WTC11 (cell line): ENCODE measurements at regions not wholly inside any gene's neighbourhood (a gene's known extent, or its start where the extent isn't known, plus 50 kb on each side); places are given as distances from the start of the nearest gene placed in this dataset.

Source experiments
- ATAC-seq: fragments of 200-7000 bp; cut with Tn5 transposase; 2 replicates; pipeline ENCODE4 v1.10.0; 2021; ENCODE audit warnings: mild to moderate bottlenecking, moderate library complexity
- CTCF ChIA-PET: fragments of 300-600 bp; sonication (Branson Sonifier 250); formaldehyde crosslinking; loops from one replicate; lab custom pipeline; 2021; ENCODE audit warnings: antibody characterized with exemption; lab: Charles Lee
- POLR2A ChIA-PET: fragments of 350-600 bp; sonication (Branson Sonifier 250); formaldehyde crosslinking; loops from one replicate; lab custom pipeline; 2021; ENCODE audit warnings: antibody characterized with exemption; lab: Charles Lee
- DNase-seq: peaks from one replicate; pipeline ENCODE4 v3.0.0; 2021; ENCODE audit warnings: low spot score
- H3K27ac Mint-ChIP-seq: 2 replicates; pipeline ENCODE4 v1.8.0; 2021; ENCODE audit warnings: mixed read lengths
- H3K27me3 Mint-ChIP-seq: 2 replicates; pipeline ENCODE4 v1.8.0; 2021; ENCODE audit warnings: low read depth, mild to moderate bottlenecking, moderate library complexity, mixed read lengths
- H3K36me3 Mint-ChIP-seq: 2 replicates; pipeline ENCODE4 v1.8.0; 2021; ENCODE audit warnings: mixed read lengths
- H3K4me1 Mint-ChIP-seq: 2 replicates; pipeline ENCODE4 v1.8.0; 2022; ENCODE audit warnings: mixed read lengths
- H3K4me3 Mint-ChIP-seq: 2 replicates; pipeline ENCODE4 v1.8.0; 2021; ENCODE audit warnings: mild to moderate bottlenecking, moderate library complexity, mixed read lengths
- H3K9me3 Mint-ChIP-seq: 2 replicates; pipeline ENCODE4 v1.8.0; 2021; ENCODE audit warnings: mixed read lengths
- AFF4 ChIP-seq: sonication (generic); formaldehyde crosslinking; IDR thresholded peaks from 2 replicates; pipeline ENCODE4 v1.8.1; 2023; ENCODE audit warnings: mild to moderate bottlenecking, missing genetic modification reagents, borderline replicate concordance
- CBFB ChIP-seq: sonication (generic); formaldehyde crosslinking; IDR thresholded peaks from 2 replicates; pipeline ENCODE4 v1.8.1; 2022; ENCODE audit warnings: mild to moderate bottlenecking, low read depth, missing genetic modification reagents
- ELF4 ChIP-seq: sonication (generic); formaldehyde crosslinking; IDR thresholded peaks from 2 replicates; pipeline ENCODE4 v1.8.1; 2022; ENCODE audit warnings: low read depth, mild to moderate bottlenecking, moderate library complexity, missing genetic modification reagents
- HMGA2 ChIP-seq: fragments of 250-450 bp; sonication (Bioruptor Pico); IDR thresholded peaks from 2 replicates; pipeline ENCODE4 v1.4.0; 2021; ENCODE audit warnings: mild to moderate bottlenecking, moderate library complexity
- IRF2 ChIP-seq: sonication (generic); formaldehyde crosslinking; IDR thresholded peaks from 2 replicates; pipeline ENCODE4 v1.8.0; 2022; ENCODE audit warnings: low read depth, missing genetic modification reagents, borderline replicate concordance
- KAT7 ChIP-seq: sonication (generic); formaldehyde crosslinking; IDR thresholded peaks from 2 replicates; pipeline ENCODE4 v1.8.1; 2023; ENCODE audit warnings: missing genetic modification reagents, mild to moderate bottlenecking, borderline replicate concordance
- MLX ChIP-seq: sonication (generic); formaldehyde crosslinking; IDR thresholded peaks from 2 replicates; pipeline ENCODE4 v1.8.1; 2023; ENCODE audit warnings: mild to moderate bottlenecking, missing genetic modification reagents, moderate library complexity
- MXD4 ChIP-seq: fragments of 250-450 bp; sonication (Bioruptor Pico); IDR thresholded peaks from 2 replicates; pipeline ENCODE4 v1.8.0; 2021; ENCODE audit warnings: mild to moderate bottlenecking, moderate library complexity, borderline replicate concordance
- PRRX2 ChIP-seq: fragments of 250-450 bp; sonication (Bioruptor Pico); IDR thresholded peaks from 2 replicates; pipeline ENCODE4 v1.8.0; 2021; ENCODE audit warnings: mild to moderate bottlenecking
- RELA ChIP-seq: sonication (generic); formaldehyde crosslinking; IDR thresholded peaks from 2 replicates; pipeline ENCODE4 v1.8.1; 2022; ENCODE audit warnings: missing genetic modification reagents, mild to moderate bottlenecking, borderline replicate concordance
- RORB ChIP-seq: fragments of 250-450 bp; sonication (Bioruptor Pico); IDR thresholded peaks from 2 replicates; pipeline ENCODE4 v1.9.0; 2021; ENCODE audit warnings: mild to moderate bottlenecking
- SMAD3 ChIP-seq: sonication (generic); formaldehyde crosslinking; IDR thresholded peaks from 2 replicates; pipeline ENCODE4 v1.8.0; 2022; ENCODE audit warnings: missing genetic modification reagents, mild to moderate bottlenecking, borderline replicate concordance
- SP1 ChIP-seq: sonication (generic); formaldehyde crosslinking; conservative IDR thresholded peaks from 2 replicates; pipeline ENCODE4 v1.8.1; 2022; ENCODE audit warnings: missing genetic modification reagents
- TEAD1 ChIP-seq: sonication (generic); formaldehyde crosslinking; IDR thresholded peaks from 2 replicates; pipeline ENCODE4 v1.8.0; 2022; ENCODE audit warnings: mild to moderate bottlenecking, missing genetic modification reagents
- TEAD4 ChIP-seq: sonication (generic); formaldehyde crosslinking; IDR thresholded peaks from 2 replicates; pipeline ENCODE4 v1.8.0; 2022; ENCODE audit warnings: mild to moderate bottlenecking, missing genetic modification reagents
- TP53 ChIP-seq: sonication (generic); formaldehyde crosslinking; IDR thresholded peaks from 2 replicates; pipeline ENCODE4 v1.8.1; 2023; ENCODE audit warnings: mild to moderate bottlenecking, missing genetic modification reagents
- ZNF317 ChIP-seq: sonication (generic); formaldehyde crosslinking; IDR thresholded peaks from 2 replicates; pipeline ENCODE4 v1.8.1; 2023; ENCODE audit warnings: low read depth, mild to moderate bottlenecking, moderate library complexity, missing genetic modification reagents, borderline replicate concordance
- TF ChIP-seq, protein P1 (sequence below): fragments of 250-450 bp; sonication (Bioruptor Pico); IDR thresholded peaks from 2 replicates; pipeline ENCODE4 v2.1.2; 2022; ENCODE audit warnings: mild to moderate bottlenecking, moderate library complexity
- TF ChIP-seq, protein P2 (sequence below): sonication (generic); formaldehyde crosslinking; IDR thresholded peaks from 2 replicates; pipeline ENCODE4 v1.8.1; 2023; ENCODE audit warnings: mild to moderate bottlenecking, moderate library complexity, missing genetic modification reagents

- H3K4me1 Mint-ChIP-seq, result no peaks in the 10 kb centered on the region
- POLR2A ChIA-PET, result no interaction called here
- H3K27me3 Mint-ChIP-seq, result no peaks in the 10 kb centered on the region
- no peak overlapping the region for H3K4me3 Mint-ChIP-seq
- TF ChIP-seq ZNF317 (CRISPR knock-in tag) (no peak), KAT7 (no peak), RORB (CRISPR knock-in tag) (no peak), HMGA2 (CRISPR knock-in tag) (no peak), AFF4 (CRISPR knock-in tag) (no peak), SMAD3 (CRISPR knock-in tag) (no peak), TEAD1 (no peak), TEAD4 (CRISPR knock-in tag) (no peak)
- TF ChIP-seq, protein P1, sequence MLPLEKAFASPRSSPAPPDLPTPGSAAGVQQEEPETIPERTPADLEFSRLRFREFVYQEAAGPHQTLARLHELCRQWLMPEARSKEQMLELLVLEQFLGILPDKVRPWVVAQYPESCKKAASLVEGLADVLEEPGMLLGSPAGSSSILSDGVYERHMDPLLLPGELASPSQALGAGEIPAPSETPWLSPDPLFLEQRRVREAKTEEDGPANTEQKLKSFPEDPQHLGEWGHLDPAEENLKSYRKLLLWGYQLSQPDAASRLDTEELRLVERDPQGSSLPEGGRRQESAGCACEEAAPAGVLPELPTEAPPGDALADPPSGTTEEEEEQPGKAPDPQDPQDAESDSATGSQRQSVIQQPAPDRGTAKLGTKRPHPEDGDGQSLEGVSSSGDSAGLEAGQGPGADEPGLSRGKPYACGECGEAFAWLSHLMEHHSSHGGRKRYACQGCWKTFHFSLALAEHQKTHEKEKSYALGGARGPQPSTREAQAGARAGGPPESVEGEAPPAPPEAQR (CRISPR knock-in tag), result no peak
- TF ChIP-seq, all 79 proteins: peak for 0
- Mint-ChIP-seq H3K9me3 (peaks cover 50% of the 10 kb centered on the region), H3K36me3 (peaks cover 4% of the 10 kb centered on the region), H3K27ac (no peak overlapping the region)
- CTCF ChIA-PET, result interaction anchor here (1.3 to 2.0 kb wide), 2 partner anchors 18 to 38 kb away, joined by 3 to 8 read pairs; no protein-coding TSS in a partner anchor
- ATAC-seq, result no peak
- no peak for DNase-seq
Observed at GRCh38 chr14:22218728-22219127, 370.3 kb downstream of the DAD1 start.

DNA sequence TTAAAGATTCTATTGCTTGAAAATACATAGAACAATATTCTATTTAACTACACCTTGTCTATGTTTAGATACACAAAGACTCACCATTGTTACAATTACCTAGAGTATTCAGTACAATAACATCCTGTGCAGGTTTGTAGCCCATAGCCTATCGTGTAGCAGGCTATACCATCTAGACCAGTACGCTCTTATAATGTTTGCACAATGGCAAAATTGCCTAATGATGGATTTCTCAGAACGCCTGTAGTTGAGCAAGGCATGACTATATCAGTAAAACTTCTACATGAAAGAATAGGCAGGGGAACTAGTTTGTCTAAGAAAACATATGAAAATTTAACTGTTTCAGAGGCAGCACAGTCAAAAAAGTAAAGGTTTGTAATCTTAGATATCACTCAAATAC, 375.9 kb downstream of the DAD1 start:
- ATAC-seq (no peak), DNase-seq (no peak)
- Mint-ChIP-seq H3K4me3 (no peak overlapping the region), H3K9me3 (peaks cover 20% of the 10 kb centered on the region), H3K27ac (no peak overlapping the region), H3K4me1 (no peaks in the 10 kb centered on the region), H3K36me3 (no peaks in the 10 kb centered on the region), H3K27me3 (no peaks in the 10 kb centered on the region)
- POLR2A ChIA-PET, result interaction anchor here (0.7 kb wide), 1 partner anchor 284 kb away, joined by 3 read pairs; no protein-coding TSS in a partner anchor
- CTCF ChIA-PET, result no interaction called here
- no peak for TF ChIP-seq ELF4 (CRISPR knock-in tag)
- TF ChIP-seq RELA (CRISPR knock-in tag), result no peak
- TF ChIP-seq CBFB (CRISPR knock-in tag), result no peak
- TF ChIP-seq SP1, result no peak
- TF ChIP-seq MXD4 (CRISPR knock-in tag), result no peak
- no peak for TF ChIP-seq MLX (CRISPR knock-in tag)
- TF ChIP-seq PRRX2 (CRISPR knock-in tag), result no peak
- no peak for TF ChIP-seq TEAD4 (CRISPR knock-in tag)
- TF ChIP-seq TP53 (CRISPR knock-in tag), result no peak
- no peak for TF ChIP-seq AFF4 (CRISPR knock-in tag)
- TF ChIP-seq, protein P2, sequence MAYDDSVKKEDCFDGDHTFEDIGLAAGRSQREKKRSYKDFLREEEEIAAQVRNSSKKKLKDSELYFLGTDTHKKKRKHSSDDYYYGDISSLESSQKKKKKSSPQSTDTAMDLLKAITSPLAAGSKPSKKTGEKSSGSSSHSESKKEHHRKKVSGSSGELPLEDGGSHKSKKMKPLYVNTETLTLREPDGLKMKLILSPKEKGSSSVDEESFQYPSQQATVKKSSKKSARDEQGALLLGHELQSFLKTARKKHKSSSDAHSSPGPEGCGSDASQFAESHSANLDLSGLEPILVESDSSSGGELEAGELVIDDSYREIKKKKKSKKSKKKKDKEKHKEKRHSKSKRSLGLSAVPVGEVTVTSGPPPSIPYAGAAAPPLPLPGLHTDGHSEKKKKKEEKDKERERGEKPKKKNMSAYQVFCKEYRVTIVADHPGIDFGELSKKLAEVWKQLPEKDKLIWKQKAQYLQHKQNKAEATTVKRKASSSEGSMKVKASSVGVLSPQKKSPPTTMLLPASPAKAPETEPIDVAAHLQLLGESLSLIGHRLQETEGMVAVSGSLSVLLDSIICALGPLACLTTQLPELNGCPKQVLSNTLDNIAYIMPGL (CRISPR knock-in tag), result no peak
- TF ChIP-seq IRF2 (CRISPR knock-in tag), result no peak
